ENCODE measurements at regions not wholly inside any gene's neighbourhood (a gene's known extent, or its start where the extent isn't known, plus 50 kb on each side); places are given as distances from the start of the nearest gene placed in this dataset.

- TF ChIP-seq LEF1 (IDR thresholded peaks at IDR 0.05; ENCODE audit: borderline replicate concordance) (no peak), L3MBTL2 (conservative IDR thresholded peaks at IDR 0.05) (no peak), FOXM1 (IDR thresholded peaks at IDR 0.05; ENCODE audit: borderline replicate concordance) (no peak), SP1 (IDR thresholded peaks at IDR 0.05) (no peak), BHLHE40 (IDR thresholded peaks at IDR 0.05; ENCODE audit: borderline replicate concordance) (no peak), HDGF (IDR thresholded peaks at IDR 0.05; ENCODE audit: borderline replicate concordance) (no peak), FOXK2 (IDR thresholded peaks at IDR 0.05) (no peak), ZNF384 (IDR thresholded peaks at IDR 0.05) (no peak), ELF4 (IDR thresholded peaks at IDR 0.05) (no peak), FOXA1 (IDR thresholded peaks at IDR 0.05) (no peak)
Measured at GRCh38 chr2:37561615-37562569, 109.5 kb downstream of the CDC42EP3 start.

Measured in HEK293T (cell line).